CD4-positive, alpha-beta T cell treated with Interleukin-4 for 1 hour (primary cell): ENCODE measurements at regions not wholly inside any gene's neighbourhood (a gene's known extent, or its start where the extent isn't known, plus 50 kb on each side); places are given as distances from the start of the nearest gene placed in this dataset.
"Not testable (repeated sequence)": the region's sequence is repeated elsewhere in the genome, so short reads cannot be mapped to it uniquely, and the experiment has no call there.

Experiments used
- DNase-seq, 2 donors: peaks; one replicate each; pipeline ENCODE4 v3.0.0-alpha.2; 2020 to 2022

DNA sequence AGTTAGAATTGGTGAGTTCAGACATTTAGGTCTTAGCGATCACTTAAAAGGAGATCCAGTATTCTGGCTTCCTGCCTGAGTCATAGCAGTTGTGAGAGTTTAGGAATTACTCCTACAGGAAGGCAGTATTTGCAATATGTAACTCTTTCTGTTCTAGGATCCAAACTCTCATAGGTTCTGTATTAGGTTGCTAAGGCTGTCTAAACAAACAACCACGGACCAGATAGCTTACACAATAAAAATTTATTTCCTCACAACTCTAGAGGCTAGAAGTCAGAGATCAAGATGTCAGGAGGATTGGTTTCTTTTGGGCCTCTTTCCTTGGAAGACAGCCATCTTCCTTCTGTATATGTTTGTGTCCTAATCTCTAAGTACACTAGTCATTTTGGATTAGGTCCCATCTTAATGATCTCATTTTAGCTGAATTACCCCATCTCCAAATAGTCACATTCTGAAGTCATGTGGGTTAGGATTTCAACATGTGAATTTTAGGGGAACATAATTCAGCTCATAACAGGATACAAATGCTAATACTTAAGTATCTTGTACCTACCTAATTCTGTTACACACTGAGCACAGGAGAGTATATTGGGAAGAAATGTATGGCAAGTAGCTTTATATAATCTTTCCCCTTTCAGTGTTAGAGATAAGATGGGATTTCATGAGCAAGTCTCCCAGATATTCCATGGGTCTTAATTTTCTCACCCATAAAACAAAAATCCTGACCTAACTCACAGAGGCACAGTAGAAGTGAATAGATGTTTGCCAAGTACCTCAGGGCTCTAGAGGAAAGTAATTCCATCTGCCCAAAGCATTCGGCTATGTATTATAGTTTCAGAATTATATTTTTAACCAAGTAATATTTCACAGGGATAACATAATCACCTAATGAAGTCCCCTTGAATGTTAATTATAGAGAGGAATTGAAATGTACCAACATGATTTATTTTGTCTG lies 144.4 kb downstream of the PTBP2 start:
- no peak for DNase-seq

DNA sequence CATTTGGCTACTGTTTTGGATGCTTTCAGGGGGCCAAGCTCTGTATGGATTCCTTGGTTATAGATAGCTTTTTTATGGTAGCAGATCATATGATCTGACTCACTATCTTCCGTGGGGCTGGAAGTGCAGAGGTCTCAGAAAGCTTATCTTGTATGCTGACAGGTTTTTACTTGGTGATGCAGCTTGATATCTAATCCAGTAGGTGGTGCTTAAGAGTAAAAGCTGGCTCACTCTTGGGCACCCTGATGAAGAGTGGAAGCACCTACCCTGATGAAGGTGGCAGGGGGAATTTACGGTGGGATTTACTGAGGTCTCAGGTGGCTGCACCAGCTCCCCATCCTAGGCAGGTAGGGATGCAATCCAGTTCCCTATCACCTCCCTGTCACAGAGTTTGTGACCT lies 151.2 kb downstream of the PTBP2 start:
- no peak for DNase-seq

DNA sequence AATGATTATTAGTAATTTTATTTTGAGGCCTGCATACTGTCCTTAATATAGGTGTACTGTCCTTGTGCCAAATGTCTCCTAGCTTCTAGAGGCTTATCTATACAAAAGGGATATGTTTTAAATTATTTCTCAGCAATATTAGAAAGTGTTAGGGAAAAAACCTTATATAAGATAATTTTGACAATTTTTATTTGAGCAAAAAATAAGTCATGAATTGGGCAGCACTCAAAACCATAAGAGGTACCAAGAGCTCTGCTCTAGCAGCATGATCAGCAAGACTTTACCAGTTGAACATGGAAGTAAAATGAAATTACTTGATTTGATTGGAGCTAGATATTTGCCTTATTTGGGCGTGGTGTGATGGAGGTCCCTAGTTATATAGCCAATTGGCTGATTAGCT lies 157.1 kb downstream of the PTBP2 start:
- no peak for DNase-seq

DNA sequence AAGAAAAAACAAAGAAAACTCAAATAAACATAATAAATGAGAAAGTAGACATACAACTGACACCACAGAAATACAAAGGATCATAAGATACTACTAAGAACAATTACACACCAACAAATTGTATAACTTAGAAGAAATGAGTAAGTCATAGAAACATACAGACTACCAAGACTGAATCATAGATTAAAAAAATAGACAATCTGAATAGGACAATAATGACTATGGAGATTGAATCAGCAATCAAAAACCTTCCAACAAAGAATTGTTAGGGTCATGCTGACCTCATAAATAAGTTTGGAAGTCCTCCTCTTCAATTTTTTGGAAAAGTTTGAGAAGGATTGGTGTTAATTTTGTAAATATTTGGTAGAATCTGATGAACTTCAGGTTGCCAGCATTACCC lies 159.0 kb downstream of the PTBP2 start:
- no peak for DNase-seq

DNA sequence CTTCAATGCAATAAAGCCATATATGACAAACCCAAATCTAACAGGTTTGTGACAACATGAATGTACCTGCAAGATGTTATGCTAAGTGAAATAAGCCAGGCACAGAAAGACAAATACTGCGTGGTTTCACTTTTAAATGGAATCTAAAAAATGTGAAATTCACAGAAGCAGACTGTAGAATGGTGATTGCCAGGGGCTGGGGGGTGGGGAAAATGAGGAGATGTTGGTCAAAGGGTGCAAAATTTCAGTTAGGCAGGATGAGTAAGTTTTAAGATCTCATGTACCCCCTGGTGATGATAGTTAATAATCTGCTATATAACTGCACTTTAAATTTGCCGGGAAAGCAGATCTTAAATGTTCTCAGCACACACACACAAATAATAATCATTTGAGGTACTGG lies 160.5 kb downstream of the PTBP2 start:
- DNase-seq, result no peak

DNA sequence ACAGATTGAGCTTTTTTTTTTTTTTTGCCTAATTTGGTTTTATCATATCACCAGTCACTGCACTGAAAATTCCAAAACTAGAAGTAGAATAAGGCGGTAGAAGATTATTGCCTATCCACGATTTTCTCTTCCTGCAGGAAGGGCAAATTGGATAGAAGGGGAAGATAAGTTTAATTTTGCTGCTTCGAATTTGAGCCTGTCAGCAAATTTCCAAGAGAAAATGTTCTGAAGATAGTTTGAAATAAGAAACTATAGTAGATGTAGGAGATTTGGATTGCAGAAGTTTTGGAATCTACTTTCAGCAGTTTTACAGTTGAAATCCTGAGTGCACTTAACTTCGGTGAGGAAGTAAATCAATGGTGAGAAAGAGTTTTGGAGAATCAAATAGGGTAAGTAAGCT lies 164.9 kb downstream of the PTBP2 start:
- no peak for DNase-seq

DNA sequence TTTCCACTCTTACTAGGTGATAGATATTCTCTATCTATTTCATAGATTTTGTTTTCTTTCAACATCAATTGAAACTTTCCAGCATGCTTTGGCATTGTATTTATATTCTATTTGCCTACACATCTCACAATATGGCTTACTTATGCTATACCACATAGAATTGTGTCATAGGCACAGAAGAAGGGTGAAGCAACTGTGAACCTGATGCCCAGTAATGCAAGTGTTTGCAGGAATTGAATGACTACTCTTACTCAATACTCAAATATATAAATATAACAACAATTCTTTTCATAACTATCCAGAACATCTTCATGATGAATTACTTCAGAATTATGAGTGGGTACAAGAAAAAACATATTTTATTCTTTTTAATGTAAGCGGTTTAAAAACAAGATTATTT lies 165.9 kb downstream of the PTBP2 start:
- DNase-seq, result no peak

DNA sequence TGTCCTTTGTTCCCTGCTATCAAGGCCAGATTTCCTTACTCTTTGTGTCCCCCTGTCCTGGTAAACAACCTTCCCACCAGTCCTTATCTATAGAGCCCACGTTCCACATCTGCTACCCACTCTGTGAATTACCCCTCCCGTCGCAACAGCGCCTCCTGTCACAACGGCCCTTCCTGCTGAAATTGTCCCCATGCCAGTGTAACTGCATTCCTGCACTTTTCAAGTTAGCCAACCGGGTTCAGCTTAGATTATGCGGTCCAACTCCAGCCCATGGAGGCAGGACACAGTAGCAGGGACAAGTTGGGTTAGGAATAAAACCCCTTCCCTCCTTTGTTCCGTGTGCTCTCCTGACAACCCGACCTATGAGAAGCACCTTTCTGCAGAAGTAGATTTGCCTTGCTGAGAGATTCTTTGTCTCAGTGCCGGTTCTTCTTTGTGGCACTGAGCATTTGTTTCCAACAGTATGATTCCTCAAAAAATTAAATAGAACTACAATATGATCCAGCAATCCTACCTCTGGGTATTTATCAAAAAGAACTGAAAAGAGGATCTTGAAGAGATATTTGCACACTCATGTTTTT lies 180.3 kb downstream of the PTBP2 start:
- DNase-seq, result no peak

DNA sequence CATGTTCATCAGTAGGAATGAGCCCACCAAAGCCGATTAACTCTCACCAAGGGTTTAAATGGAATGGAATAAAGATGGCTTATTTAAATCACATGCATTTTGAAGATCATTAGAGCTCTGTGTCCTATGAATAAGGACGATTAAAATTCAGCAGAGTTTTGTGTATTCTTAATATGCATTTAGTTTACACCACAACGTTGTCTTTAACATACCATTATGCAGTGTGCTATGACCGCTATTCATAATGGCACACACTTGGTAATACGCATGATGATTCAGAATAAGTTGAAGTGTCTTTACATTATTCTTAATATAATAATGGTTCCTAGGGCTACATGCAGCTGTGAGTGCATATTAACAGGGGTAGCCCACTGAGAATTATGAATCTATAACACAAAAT lies 190.7 kb downstream of the PTBP2 start:
- DNase-seq, result no peak

DNA sequence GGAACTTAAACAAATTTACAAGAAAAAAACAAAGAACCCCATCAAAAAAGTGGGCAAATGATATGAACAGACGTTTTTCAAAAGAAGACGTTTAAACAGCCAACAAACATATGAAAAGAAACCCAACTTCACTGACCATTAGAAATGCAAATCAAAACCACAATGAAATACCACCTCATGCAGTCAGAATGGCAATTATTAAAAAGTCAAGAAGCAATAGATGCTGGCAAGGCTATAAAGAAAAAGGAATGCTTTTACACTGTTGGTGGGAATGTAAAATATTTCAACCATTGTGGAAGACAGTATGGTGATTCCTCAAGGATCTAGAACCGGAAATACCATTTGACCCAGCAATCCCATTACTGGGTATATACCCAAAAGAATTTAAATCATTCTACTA lies 194.1 kb downstream of the PTBP2 start:
- not testable (repeated sequence) for DNase-seq

DNA sequence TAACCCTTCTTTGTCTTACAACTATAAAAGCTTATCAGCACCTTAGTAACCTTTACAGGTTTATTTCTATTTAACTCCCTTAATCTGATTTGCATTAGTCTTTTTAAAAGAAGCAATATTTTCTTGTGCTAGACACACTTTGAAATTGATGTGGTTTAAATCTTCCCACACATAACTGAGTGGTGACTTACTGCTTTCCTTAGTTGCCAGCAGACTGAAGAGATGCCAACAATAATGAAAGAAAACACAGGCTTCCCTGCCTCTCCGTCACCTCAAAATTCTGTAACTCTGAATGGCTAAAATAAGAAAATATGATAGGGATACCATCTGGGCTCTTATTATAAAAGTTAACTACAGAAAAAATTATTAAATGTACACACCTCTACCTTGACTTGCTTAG lies 196.8 kb downstream of the PTBP2 start:
- DNase-seq, result no peak

DNA sequence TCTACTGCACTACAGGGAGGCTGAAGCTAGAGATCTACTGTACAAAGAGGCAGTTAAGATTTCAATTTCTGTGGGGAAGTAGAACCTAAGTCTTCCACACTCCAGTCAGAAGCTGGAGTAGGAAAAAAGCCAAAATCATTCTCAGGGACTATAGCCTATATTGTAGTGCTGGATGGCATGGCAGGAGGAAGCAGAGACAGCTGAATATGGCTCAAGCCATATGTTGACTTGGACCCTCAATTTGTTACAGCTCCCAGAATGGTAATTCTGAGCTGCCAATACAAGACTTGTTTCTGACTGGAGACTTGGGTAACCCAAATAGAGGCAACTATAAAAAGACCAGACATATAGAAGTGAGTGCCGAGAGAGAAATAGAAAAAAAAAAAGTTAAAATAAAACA lies 200.6 kb downstream of the PTBP2 start:
- DNase-seq, result no peak

DNA sequence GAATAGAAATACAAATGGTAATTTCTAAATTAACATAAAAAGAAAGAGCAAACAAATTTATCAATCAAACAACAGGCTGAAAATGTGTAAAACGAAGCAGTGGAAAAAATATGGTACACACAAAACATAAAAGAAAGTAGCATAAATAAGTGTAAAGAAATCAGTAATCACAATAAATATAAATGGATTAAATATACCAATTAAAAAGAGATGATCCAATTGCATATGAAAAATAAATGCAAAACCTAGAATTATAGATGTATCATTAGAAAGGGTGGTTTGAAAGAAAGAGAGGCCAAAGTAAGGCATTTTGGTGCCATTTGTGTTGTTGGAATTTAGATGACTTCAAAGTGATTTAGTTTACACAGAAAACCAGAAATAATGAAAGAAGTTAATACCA lies 202.2 kb downstream of the PTBP2 start:
- DNase-seq, result no peak

DNA sequence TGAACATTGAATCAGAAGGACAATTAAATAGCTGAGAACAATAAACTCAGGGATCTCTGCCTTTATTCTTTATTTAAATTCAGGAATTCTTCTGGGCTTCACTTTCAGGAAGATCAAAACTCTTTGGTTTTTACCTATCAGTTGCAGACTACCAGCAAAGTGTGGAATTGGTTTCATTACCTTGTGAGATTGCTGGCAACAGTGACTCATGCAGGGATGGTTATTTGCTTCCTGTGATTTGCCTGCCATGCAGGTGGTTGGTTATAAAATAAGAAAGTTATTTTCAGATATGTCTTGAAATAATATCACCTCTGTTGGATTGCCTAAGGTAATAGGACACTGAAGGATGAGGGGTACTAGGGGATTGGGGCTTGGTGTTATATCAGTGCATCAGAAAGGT lies 204.6 kb downstream of the PTBP2 start:
- no peak for DNase-seq

DNA sequence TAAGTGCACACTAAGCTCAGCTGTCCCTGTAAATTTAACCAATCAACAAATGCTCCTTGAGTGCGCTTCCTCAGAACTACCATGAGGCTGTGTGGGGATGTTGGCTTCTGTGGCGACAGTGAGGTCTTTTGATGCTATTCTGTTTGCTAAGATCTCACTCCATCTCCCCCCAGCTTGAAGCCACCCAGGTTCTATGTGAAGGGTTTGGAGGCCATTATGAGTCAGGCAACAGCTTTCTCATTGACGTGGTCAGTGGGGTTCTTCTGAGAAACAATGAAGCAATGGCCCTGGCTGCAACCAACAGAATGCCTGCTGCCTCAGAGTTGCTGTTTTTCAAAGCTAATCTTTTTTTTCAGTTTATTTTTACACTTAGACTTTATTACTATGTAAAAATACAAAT lies 205.5 kb downstream of the PTBP2 start:
- no peak for DNase-seq

DNA sequence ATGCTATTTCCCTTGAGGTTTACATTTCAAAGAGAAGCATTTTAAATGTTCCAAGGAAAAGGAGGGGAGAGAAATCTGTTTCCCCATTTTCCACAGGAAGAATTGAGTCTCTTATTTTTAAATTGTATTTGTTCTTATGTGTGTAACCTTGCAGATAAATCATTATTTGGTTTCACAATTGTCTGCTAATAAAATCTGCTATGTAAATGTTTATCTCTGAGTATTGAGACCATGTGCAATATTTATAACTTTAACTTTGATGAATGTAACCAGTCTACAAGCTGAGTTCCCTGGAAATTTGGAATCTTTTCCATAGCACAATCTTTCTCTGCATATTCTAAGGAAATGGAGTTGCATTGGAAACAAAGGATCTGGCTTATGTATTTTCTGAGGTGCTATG lies 209.6 kb downstream of the PTBP2 start:
- no peak for DNase-seq

DNA sequence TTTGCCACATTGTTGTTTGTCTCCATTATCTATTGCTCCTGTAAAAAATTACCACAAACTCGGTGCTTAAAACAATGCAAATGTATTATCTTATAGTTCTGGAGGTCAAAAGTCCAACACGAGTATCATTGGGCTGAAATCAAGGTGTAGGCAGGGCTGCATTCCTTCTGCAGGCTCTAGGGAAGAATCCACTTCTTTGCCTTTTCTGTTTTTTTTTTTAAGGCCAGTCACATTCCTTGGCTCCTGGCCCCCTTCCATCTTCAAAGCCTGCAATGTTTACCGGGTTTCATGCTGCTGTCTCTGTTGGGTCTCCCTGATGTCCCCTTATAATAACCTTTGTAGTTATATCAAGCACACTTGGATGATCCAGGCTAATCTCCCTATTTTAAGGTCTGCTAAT lies 212.7 kb downstream of the PTBP2 start:
- no peak for DNase-seq

DNA sequence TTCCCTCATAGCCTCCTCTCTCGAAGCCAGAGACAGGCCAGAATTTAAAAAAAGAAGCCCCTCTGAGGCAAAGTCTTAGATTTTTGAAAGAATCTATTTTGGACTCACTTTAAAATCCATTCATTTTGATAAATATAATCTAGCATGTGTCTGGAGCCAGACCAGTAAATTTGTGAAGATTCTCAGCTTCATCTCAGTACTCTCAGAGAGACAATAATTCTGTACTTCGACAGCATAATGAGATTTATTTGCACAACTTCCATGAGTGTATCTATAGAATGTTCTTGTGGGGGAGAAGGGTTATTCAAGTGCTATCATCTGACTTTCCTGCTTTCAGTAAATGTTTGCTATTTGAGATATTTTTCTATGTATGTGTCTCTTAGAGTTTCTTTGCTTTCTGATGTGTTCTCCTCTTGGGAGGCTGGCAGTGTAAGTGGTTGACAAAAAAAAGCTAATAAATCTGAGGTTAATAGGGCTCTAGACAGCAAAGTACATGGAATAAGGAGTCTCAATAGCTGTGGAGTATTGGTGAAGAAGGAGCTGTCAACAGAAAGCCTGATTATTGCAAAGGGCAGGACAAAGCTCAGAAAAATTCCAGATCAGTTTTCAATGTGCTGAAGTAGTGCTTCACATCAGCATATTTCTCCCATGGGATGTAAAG lies 223.0 kb downstream of the PTBP2 start:
- DNase-seq, result no peak

DNA sequence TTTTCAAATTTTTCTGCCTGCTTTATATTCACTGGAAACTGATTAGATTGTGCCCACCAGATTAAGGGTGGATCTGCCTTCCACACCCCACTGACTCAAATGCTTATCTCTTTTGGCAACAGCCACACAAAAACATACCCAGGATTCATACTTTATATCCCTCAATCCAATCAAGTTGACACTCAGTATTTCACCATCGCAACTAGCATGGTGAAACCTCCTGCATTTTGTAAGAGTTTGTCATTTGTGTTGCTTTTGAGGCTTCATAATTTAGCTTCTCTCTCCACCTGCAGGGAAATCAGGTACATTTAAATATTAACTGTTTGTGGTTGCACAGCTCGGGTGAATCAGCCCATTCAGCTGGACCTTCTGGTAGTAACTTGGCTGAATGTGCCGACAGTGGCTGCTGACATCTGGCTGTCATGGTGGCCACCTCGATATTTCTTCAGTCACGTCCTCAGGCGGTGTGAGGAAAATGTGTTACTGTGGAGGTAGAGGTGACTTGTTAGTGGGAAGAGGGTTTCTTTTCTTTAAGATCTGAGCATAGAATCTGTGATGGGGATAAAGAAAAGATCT lies 224.0 kb downstream of the PTBP2 start:
- DNase-seq, result no peak

DNA sequence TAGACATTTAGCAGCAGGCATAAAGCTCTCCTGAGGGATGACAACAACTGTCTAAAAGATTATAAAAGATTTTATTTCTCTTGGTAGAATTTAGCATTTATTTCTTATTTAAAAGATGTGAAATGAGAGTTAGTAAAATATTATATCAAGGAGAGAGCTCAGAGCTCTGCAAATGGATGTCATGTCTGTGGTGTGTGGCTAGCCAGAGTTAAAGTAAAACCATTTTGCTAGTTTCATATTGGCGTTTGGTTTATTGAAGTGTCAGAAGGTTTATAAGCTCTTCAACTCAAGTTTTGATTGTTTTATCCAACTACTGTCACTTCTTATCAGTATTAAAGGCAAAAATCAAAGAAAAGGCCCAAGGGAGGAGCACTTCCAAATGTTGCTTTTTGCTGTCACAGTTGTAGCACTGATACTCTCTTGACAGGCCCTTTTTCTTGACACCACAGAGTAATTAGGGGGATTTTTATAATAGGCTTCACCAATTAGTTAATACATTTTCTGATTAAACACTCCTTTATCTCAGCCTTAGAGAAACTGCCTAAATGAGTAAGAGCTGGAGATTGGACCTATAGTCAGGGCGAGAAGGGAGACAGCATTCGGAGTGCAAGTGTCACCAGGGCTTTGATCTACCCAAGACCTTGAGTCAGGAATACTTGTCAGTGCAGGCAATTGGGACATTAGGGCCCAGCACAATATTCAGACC lies 233.9 kb downstream of the PTBP2 start:
- DNase-seq, result no peak

DNA sequence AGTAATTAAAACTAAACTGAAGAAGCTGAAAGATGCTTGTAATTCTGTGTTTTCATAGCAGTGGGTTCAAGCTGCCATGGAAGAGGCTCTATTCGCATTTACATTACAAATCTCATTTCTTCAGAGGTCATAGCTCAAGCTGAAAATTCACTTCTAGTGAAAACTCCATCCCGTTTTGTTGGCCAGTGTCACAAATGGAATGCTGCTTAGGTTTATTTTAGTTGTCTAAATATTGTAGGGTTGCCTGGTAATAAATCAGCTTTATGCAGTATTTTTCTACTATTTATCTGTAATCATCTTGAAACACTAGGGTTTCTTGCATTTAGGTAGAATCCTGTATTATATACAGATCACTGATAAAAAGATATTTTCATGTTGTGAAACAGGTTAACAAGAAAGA lies 240.6 kb downstream of the PTBP2 start:
- DNase-seq, result no peak

DNA sequence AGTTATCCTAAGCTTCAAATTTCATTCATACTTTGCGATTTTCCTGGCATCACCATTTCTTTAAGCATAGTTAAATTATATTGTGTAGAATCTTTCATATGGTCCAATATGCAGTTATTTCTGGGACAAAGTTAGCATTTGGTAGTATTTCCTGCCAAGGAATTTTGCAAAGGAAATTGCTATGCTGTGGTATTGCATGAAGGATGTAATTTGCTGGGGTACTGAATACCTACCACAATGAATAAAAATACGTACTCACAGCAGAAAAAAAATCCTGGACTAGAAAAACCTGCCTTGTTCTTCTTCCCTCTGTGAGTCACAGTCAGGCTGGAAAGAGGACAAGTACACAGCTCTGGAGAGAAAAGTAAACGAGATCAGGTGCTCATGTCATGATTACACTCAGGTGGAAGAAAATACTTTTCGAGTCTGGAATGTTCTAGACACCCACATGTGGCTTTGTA lies 241.2 kb downstream of the PTBP2 start:
- no peak for DNase-seq

DNA sequence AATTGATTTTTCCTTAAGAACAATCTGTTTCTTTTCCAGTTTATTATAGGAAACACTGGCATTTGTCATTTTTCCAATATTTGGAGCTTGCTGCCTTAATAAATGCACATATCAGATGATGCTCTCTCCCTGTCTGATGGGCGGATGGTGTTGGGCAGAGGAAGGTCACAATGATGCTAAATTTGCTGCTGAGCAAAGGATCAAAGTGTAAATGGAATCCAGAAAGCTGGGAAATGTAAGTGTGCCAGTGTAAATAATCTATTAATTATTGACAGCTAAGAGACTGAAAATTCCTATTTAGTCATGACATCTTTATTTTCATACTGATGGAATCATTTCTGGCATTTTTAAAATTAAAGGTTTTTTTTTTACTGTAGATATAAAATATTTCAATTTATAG lies 243.2 kb downstream of the PTBP2 start:
- no peak for DNase-seq
